ENCODE measurements at regions not wholly inside any gene's neighbourhood (a gene's known extent, or its start where the extent isn't known, plus 50 kb on each side); places are given as distances from the start of the nearest gene placed in this dataset.

- CTCF ChIA-PET = interaction anchor here (1.0 to 2.4 kb wide), 5 partner anchors 84 to 508 kb away, joined by 3 to 10 read pairs (median 3); partner anchors contain the start of gene GLI2
These were observed 84.7 kb downstream of the GLI2 start for GRCh38 chr2:120820263-120820952.

More at GRCh38 chr2:120820263-120820952, 84.7 kb downstream of the GLI2 start:
- ATAC-seq = no peak
- H3K27ac ChIP-seq = peak overlapping the region in 1 of 2 experiments; percentile 84; a peak in 2 of 6 replicates
- H3K4me1 ChIP-seq = peaks cover 28% of the 10 kb centered on the region
- H3K4me2 ChIP-seq = no peak overlapping the region
- POLR2A ChIA-PET = interaction anchor here (1.1 kb wide), 1 partner anchor 255 kb away, joined by 3 read pairs; no protein-coding TSS in a partner anchor
- no peak for TF ChIP-seq MAX (IDR thresholded peaks at IDR 0.05)
- TF ChIP-seq JUN (IDR thresholded peaks at IDR 0.05) = no peak
- no peak for TF ChIP-seq FOXS1 (CRISPR knock-in tag; IDR thresholded peaks at IDR 0.05)
- no peak for TF ChIP-seq E2F6 (IDR thresholded peaks at IDR 0.05; ENCODE audit: borderline replicate concordance, low read depth)
- no peak for TF ChIP-seq HMGXB4 (CRISPR knock-in tag; IDR thresholded peaks at IDR 0.05; ENCODE audit: borderline replicate concordance)
- no peak for TF ChIP-seq SREBF2 (IDR thresholded peaks at IDR 0.05)
- no peak for TF ChIP-seq PBX3 (IDR thresholded peaks at IDR 0.05)
- no peak for TF ChIP-seq POLR2A (IDR thresholded peaks at IDR 0.05; ENCODE audit: low read length)
- no peak for TF ChIP-seq CBX2 (IDR thresholded peaks at IDR 0.05; ENCODE audit: borderline replicate concordance, low read depth)
- TF ChIP-seq HEYL (CRISPR knock-in tag; IDR thresholded peaks at IDR 0.05) = no peak
- no peak for TF ChIP-seq CEBPB (IDR thresholded peaks at IDR 0.05)
- no peak for TF ChIP-seq RNF2 (IDR thresholded peaks at IDR 0.05; ENCODE audit: borderline replicate concordance, low read depth)
- TF ChIP-seq ESRRA (IDR thresholded peaks at IDR 0.05; ENCODE audit: borderline replicate concordance, low read length) = no peak
- TF ChIP-seq REST (IDR thresholded peaks at IDR 0.05) = no peak
- TF ChIP-seq CHD2 (IDR thresholded peaks at IDR 0.05; ENCODE audit: low read length, partially characterized antibody) = no peak
- TF ChIP-seq MYC (IDR thresholded peaks at IDR 0.05; ENCODE audit: borderline replicate concordance, low read length) = no peak
- no peak for FAIRE-seq
- no peak overlapping the region for H3K4me3 ChIP-seq
- no peak for DNase-seq (ENCODE audit: low read depth in 1 of 2, low spot score in 1 of 2)
- 87% methylated on average over 19 of the region's 19 CpGs for WGBS (ENCODE audit: missing lambda C conversion rate)
- H3K9me3 ChIP-seq = no peaks in the 10 kb centered on the region
